Tibial nerve (tissue), 4 donors: ENCODE measurements at regions not wholly inside any gene's neighbourhood (a gene's known extent, or its start where the extent isn't known, plus 50 kb on each side); places are given as distances from the start of the nearest gene placed in this dataset.

Experiments used
- CTCF ChIP-seq, 5 experiments: fragments of 200-600 bp in 3 of 5; fragments of 450-650 bp in 2 of 5; sonication (generic) in 3 of 5; IDR thresholded peaks; one replicate each; pipeline ENCODE4 v1.5.1; 2016 to 2019; ENCODE audit warnings: antibody characterized with exemption in 5 of 5, mild to moderate bottlenecking in 3 of 5, moderate library complexity in 2 of 5
- EP300 ChIP-seq, 2 donors: sonication (generic); formaldehyde crosslinking; IDR thresholded peaks; one replicate each; pipeline ENCODE4 v1.6.1; 2017; ENCODE audit warnings: antibody characterized with exemption in 2 of 2, mild to moderate bottlenecking in 1 of 2
- POLR2A ChIP-seq, 2 donors: fragments of 450-650 bp; IDR thresholded peaks; one replicate each; pipeline ENCODE4 v1.6.1; 2017; ENCODE audit warnings: antibody characterized with exemption in 2 of 2, mild to moderate bottlenecking in 2 of 2, moderate library complexity in 2 of 2

GRCh38 chr18:64539847-64540246 lies 391.0 kb upstream of the LINC00305 start:
- TF ChIP-seq CTCF (IDR thresholded peaks at IDR 0.05) (no peak), EP300 (IDR thresholded peaks at IDR 0.05) (no peak), POLR2A (IDR thresholded peaks at IDR 0.05) (no peak)
